ENCODE measurements at regions not wholly inside any gene's neighbourhood (a gene's known extent, or its start where the extent isn't known, plus 50 kb on each side); places are given as distances from the start of the nearest gene placed in this dataset.
"Not testable (repeated sequence)": the region's sequence is repeated elsewhere in the genome, so short reads cannot be mapped to it uniquely, and the experiment has no call there.

DNA sequence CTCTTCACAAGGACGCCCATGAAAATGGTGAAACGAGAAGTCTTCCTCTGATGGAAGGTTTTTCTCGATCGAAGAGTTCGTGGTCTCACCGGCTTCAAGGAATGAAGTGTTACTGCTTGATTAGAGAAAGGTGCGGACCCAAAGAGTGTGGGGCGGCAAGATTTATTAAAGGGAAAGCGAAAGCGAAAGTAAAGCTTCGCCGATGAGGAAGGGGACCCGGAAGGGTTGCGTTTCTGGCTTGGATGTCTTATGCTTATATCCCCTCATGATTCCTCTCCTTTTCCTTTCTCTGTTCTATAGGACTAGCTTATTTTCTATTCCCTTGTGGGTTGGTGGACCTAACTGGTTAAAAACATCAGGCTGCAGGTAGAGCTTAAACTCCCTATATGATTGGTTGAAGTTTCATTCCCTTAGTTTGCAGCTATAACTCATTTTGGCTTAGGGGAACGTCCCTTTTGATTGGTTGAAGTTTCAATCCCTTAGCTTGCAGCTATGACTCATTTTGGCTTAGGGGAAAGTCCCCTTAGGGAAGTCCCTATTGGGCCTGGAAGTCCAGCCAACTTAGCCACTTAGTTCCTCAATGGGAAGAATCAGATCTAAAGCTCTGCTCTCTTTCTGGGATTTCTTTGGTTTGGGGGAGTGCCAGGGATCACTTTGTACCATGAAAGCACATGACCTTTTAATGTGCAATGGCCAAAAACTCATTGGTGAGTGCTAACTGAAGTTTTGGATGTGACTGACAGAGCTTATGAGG is 1025.0 kb upstream of the PCDH10 start:
- no peak for DNase-seq (ENCODE audit: extremely low spot score)
- no peak overlapping the region for H3K27ac ChIP-seq (ENCODE audit: low read depth)
- no peaks in the 10 kb centered on the region for H3K4me1 ChIP-seq (ENCODE audit: insufficient read depth)
- 89% methylated on average over 15 of the region's 15 CpGs for WGBS
- H3K4me3 ChIP-seq (ENCODE audit: low read depth, low read length) = no peak overlapping the region
- no peaks in the 10 kb centered on the region for H3K36me3 ChIP-seq (ENCODE audit: insufficient read depth)

- Histone ChIP-seq H3K36me3 (ENCODE audit: insufficient read depth) (no peaks in the 10 kb centered on the region), H3K4me1 (ENCODE audit: insufficient read depth) (no peaks in the 10 kb centered on the region), H3K4me3 (ENCODE audit: low read depth, low read length) (no peak overlapping the region), H3K27ac (ENCODE audit: low read depth) (no peak overlapping the region)
- WGBS = 92% methylated on average over 1 of the region's 1 CpG
- DNase-seq (ENCODE audit: extremely low spot score) = no peak
Observed at GRCh38 chr4:132124624-132124974, 1024.5 kb upstream of the PCDH10 start.

DNA sequence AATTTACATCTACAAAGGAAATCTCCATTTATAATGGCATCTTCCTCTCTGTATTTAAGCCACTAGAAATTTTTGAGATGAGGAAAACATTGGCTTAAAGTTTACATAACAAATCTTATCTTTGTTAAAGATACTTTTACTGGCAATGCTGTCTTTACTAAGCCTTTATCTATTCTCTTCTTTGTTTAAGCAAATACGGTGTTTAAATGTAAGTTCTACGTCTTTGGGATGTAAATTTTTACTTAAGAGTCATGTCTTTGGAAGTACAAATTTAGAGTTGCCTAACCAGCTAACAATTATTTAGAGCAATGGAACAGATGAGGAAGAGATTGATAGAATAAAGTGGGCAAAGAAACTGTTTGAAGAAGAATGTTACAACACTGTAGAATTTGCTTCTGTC is 1024.0 kb upstream of the PCDH10 start:
- no peak for DNase-seq (ENCODE audit: extremely low spot score)
- Histone ChIP-seq H3K4me3 (ENCODE audit: low read depth, low read length) (no peak overlapping the region), H3K27ac (ENCODE audit: low read depth) (no peak overlapping the region), H3K36me3 (ENCODE audit: insufficient read depth) (no peaks in the 10 kb centered on the region), H3K4me1 (ENCODE audit: insufficient read depth) (no peaks in the 10 kb centered on the region)
- WGBS = 20% methylated on average over 2 of the region's 2 CpGs

GRCh38 chr4:132132433-132132832 is 1016.7 kb upstream of the PCDH10 start:
- no peak overlapping the region for H3K4me3 ChIP-seq (ENCODE audit: low read depth, low read length)
- no peaks in the 10 kb centered on the region for H3K36me3 ChIP-seq (ENCODE audit: insufficient read depth)
- 23% methylated on average over 2 of the region's 2 CpGs for WGBS
- no peak for DNase-seq (ENCODE audit: extremely low spot score)
- no peak overlapping the region for H3K27ac ChIP-seq (ENCODE audit: low read depth)
- H3K4me1 ChIP-seq (ENCODE audit: insufficient read depth) = no peaks in the 10 kb centered on the region

DNA sequence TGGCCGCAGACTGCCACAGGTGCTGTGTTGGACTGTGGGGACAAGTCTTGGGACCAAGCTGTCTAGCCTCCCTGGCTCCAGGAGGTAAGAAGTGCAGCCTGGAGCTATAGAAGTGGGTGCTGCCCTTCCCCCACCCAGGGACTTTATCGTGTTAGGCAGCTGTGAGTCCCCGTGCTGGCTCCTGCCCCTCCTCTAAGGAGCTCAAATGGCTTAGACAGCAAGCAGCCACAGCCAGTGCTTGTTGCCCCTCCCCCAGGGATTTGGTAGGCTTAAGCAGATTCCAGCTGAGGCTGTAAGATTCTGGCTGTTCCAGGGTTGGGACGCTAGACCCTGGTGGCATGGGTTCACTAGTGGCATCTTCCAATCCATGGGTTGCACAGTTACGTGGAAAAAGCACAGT is 979.4 kb upstream of the PCDH10 start:
- Histone ChIP-seq H3K27ac (ENCODE audit: low read depth) (no peak overlapping the region), H3K36me3 (ENCODE audit: insufficient read depth) (no peaks in the 10 kb centered on the region), H3K4me3 (ENCODE audit: low read depth, low read length) (no peak overlapping the region), H3K4me1 (ENCODE audit: insufficient read depth) (no peaks in the 10 kb centered on the region)
- WGBS = 78% methylated on average over 5 of the region's 5 CpGs
- no peak for DNase-seq (ENCODE audit: extremely low spot score)

- H3K4me1 ChIP-seq (ENCODE audit: insufficient read depth) = no peaks in the 10 kb centered on the region
- no peak overlapping the region for H3K4me3 ChIP-seq (ENCODE audit: low read depth, low read length)
- H3K27ac ChIP-seq (ENCODE audit: low read depth) = no peak overlapping the region
- no peaks in the 10 kb centered on the region for H3K36me3 ChIP-seq (ENCODE audit: insufficient read depth)
- DNase-seq (ENCODE audit: extremely low spot score) = no peak
- 83% methylated on average over 2 of the region's 2 CpGs for WGBS
Observed at GRCh38 chr4:132180020-132180427, 969.1 kb upstream of the PCDH10 start.

GRCh38 chr4:132195176-132195575 is 953.9 kb upstream of the PCDH10 start:
- no peaks in the 10 kb centered on the region for H3K4me1 ChIP-seq (ENCODE audit: insufficient read depth)
- H3K4me3 ChIP-seq (ENCODE audit: low read depth, low read length) = no peak overlapping the region
- 75% methylated on average over 3 of the region's 3 CpGs for WGBS
- H3K36me3 ChIP-seq (ENCODE audit: insufficient read depth) = no peaks in the 10 kb centered on the region
- H3K27ac ChIP-seq (ENCODE audit: low read depth) = no peak overlapping the region
- no peak for DNase-seq (ENCODE audit: extremely low spot score)

- no peak overlapping the region for H3K4me3 ChIP-seq (ENCODE audit: low read depth, low read length)
- 64% methylated on average over 2 of the region's 2 CpGs for WGBS
- H3K4me1 ChIP-seq (ENCODE audit: insufficient read depth) = no peaks in the 10 kb centered on the region
- no peak overlapping the region for H3K27ac ChIP-seq (ENCODE audit: low read depth)
- no peak for DNase-seq (ENCODE audit: extremely low spot score)
- H3K36me3 ChIP-seq (ENCODE audit: insufficient read depth) = no peaks in the 10 kb centered on the region
Observed at GRCh38 chr4:132203618-132204017, 945.5 kb upstream of the PCDH10 start.

- WGBS = 88% methylated on average over 2 of the region's 2 CpGs
- Histone ChIP-seq H3K27ac (ENCODE audit: low read depth) (no peak overlapping the region), H3K36me3 (ENCODE audit: insufficient read depth) (no peaks in the 10 kb centered on the region), H3K4me1 (ENCODE audit: insufficient read depth) (no peaks in the 10 kb centered on the region), H3K4me3 (ENCODE audit: low read depth, low read length) (no peak overlapping the region)
- DNase-seq (ENCODE audit: extremely low spot score) = no peak
Observed at GRCh38 chr4:132214519-132214918, 934.6 kb upstream of the PCDH10 start.

- Histone ChIP-seq H3K27ac (ENCODE audit: low read depth) (no peak overlapping the region), H3K36me3 (ENCODE audit: insufficient read depth) (no peaks in the 10 kb centered on the region), H3K4me3 (ENCODE audit: low read depth, low read length) (no peak overlapping the region), H3K4me1 (ENCODE audit: insufficient read depth) (no peaks in the 10 kb centered on the region)
- DNase-seq (ENCODE audit: extremely low spot score) = no peak
- WGBS = 89% methylated on average over 1 of the region's 1 CpG
Observed at GRCh38 chr4:132218406-132218805, 930.7 kb upstream of the PCDH10 start.

DNA sequence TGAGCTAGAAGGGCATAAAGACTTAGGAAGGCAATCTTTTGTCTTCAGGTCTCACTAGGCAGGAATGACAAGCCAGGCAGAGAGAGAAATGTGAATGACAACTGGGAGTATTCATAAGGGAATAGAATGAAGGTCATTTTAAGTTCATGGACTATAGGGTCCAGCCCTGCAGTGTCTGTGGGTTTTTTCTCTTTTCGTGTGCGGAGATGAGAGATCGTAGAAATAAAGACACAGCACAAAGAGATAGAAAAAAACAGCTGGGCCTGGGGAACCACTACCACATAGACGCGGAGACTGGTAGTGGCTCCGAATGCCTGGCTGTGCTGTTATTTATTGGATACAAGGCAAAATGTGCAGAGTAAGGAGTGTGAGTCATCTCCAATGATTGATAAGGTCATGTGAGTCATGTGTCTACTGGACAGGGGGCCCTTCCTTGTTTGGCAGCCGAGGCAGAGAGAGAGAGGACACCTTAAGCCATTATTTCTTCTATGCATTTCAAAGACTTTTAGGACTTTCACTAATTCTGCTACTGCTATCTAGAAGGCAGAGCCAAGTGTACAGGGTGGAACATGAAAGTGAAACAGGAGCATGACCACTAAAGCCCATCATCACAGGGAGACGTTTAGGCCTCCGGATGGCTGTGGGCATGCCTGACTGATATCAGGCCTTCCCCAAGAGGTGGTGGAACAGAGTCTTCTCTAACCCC is 921.8 kb upstream of the PCDH10 start:
- 81% methylated on average over 9 of the region's 9 CpGs for WGBS

GRCh38 chr4:132227857-132228165 is 921.3 kb upstream of the PCDH10 start:
- H3K4me1 ChIP-seq (ENCODE audit: insufficient read depth); H3K4me3 ChIP-seq (ENCODE audit: low read depth, low read length); H3K27ac ChIP-seq (ENCODE audit: low read depth); H3K36me3 ChIP-seq (ENCODE audit: insufficient read depth); DNase-seq (ENCODE audit: extremely low spot score): not testable (repeated sequence)
- WGBS = 69% methylated on average over 11 of the region's 11 CpGs

More for the DNA sequence above, 921.8 kb upstream of the PCDH10 start:
- DNase-seq (ENCODE audit: extremely low spot score) = no peak
- no peaks in the 10 kb centered on the region for H3K4me1 ChIP-seq (ENCODE audit: insufficient read depth)
- no peaks in the 10 kb centered on the region for H3K36me3 ChIP-seq (ENCODE audit: insufficient read depth)
- no peak overlapping the region for H3K27ac ChIP-seq (ENCODE audit: low read depth)
- H3K4me3 ChIP-seq (ENCODE audit: low read depth, low read length) = no peak overlapping the region

GRCh38 chr4:132228676-132229075 is 920.4 kb upstream of the PCDH10 start:
- H3K36me3 ChIP-seq (ENCODE audit: insufficient read depth) = no peaks in the 10 kb centered on the region
- no peak for DNase-seq (ENCODE audit: extremely low spot score)
- no peak overlapping the region for H3K27ac ChIP-seq (ENCODE audit: low read depth)

DNA sequence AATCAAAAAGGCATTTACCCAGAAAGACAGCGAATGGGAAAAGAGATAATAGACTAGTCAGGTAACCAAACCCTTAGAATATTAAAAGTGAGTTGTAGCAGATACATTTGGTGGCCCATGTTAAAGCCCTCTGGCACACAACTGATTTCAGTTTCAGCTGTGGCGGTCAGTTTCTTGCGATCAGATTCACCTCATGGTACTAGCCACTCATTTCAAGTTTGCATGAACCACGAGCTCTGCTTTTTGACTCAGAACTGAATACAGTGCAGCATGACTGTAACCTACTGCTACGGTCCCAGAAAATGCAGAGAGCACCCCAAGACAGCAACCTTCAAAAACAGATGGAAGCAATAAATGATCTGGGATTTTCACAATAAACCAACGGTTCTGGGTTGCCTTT is 919.1 kb upstream of the PCDH10 start:
- WGBS = 82% methylated on average over 6 of the region's 6 CpGs
- Histone ChIP-seq H3K4me3 (ENCODE audit: low read depth, low read length) (no peak overlapping the region), H3K27ac (ENCODE audit: low read depth) (no peak overlapping the region), H3K36me3 (ENCODE audit: insufficient read depth) (no peaks in the 10 kb centered on the region), H3K4me1 (ENCODE audit: insufficient read depth) (no peaks in the 10 kb centered on the region)
- no peak for DNase-seq (ENCODE audit: extremely low spot score)

More at GRCh38 chr4:132228676-132229075, 920.4 kb upstream of the PCDH10 start:
- Histone ChIP-seq H3K4me3 (ENCODE audit: low read depth, low read length) (no peak overlapping the region), H3K4me1 (ENCODE audit: insufficient read depth) (no peaks in the 10 kb centered on the region)

Data from urinary bladder (tissue), 3 donors.